Keratinocyte (primary cell): ENCODE measurements at regions not wholly inside any gene's neighbourhood (a gene's known extent, or its start where the extent isn't known, plus 50 kb on each side); places are given as distances from the start of the nearest gene placed in this dataset.

Experiments used
- DNase-seq: peaks from one replicate; pipeline ENCODE4 v3.0.0-alpha.2; 2011; ENCODE audit warnings: low read depth, missing footprints, low spot score
- FAIRE-seq: peaks from 2 replicates; lab custom pipeline; 2011; peaks lifted over from hg19 to GRCh38; lab: Jason Lieb, UNC
- H2AFZ ChIP-seq: 2 replicates; pipeline ENCODE4 v1.6.0; 2012; ENCODE audit warnings: low read length, control low read depth, inconsistent platforms; ENCODE audit not compliant: control insufficient read depth
- H3K27ac ChIP-seq: 2 replicates; pipeline ENCODE4 v1.5.1; 2011; ENCODE audit warnings: low read length; ENCODE audit not compliant: control insufficient read depth, insufficient read depth
- H3K27me3 ChIP-seq: 3 replicates; pipeline ENCODE4 v1.6.0; 2011; ENCODE audit warnings: low read length; ENCODE audit not compliant: control insufficient read depth, insufficient read depth; ENCODE audit errors: extremely low read depth
- H3K36me3 ChIP-seq, 2 experiments: 2 replicates in 1 of 2; 3 replicates in 1 of 2; pipeline ENCODE4 v1.5.1; 2011; ENCODE audit warnings: low read length in 2 of 2, mild to moderate bottlenecking in 1 of 2; ENCODE audit not compliant: control insufficient read depth in 2 of 2, insufficient read depth in 2 of 2; ENCODE audit errors: extremely low read depth in 1 of 2
- H3K4me1 ChIP-seq: 3 replicates; pipeline ENCODE4 v1.5.1; 2011; ENCODE audit warnings: low read length; ENCODE audit not compliant: control insufficient read depth, insufficient read depth; ENCODE audit errors: extremely low read depth
- H3K4me2 ChIP-seq: 3 replicates; pipeline ENCODE4 v1.6.0; 2011; ENCODE audit warnings: low read depth, low read length; ENCODE audit not compliant: control insufficient read depth, insufficient read depth; ENCODE audit errors: extremely low read depth
- H3K4me3 ChIP-seq, 3 experiments: fragments of 200-600 bp in 1 of 3; sonication (generic) in 1 of 3; 2 replicates in 2 of 3; 3 replicates in 1 of 3; pipeline ENCODE4 v1.5.1; 2011 to 2016; ENCODE audit warnings: low read length in 3 of 3, mild to moderate bottlenecking in 3 of 3, control low read depth in 2 of 3, inconsistent platforms in 1 of 3, low read depth in 1 of 3, mixed read lengths in 1 of 3, mixed run types in 1 of 3, moderate library complexity in 1 of 3; ENCODE audit not compliant: control insufficient read depth in 2 of 3, insufficient read depth in 2 of 3; ENCODE audit errors: extremely low read depth in 1 of 3
- H3K79me2 ChIP-seq: 2 replicates; pipeline ENCODE4 v1.6.0; 2012; ENCODE audit warnings: low read length; ENCODE audit not compliant: control insufficient read depth, insufficient read depth
- H3K9ac ChIP-seq: 3 replicates; pipeline ENCODE4 v1.6.0; 2011; ENCODE audit warnings: low read length; ENCODE audit not compliant: control insufficient read depth, insufficient read depth; ENCODE audit errors: extremely low read depth
- H3K9me1 ChIP-seq: 3 replicates; pipeline ENCODE4 v1.6.0; 2011; ENCODE audit warnings: low read length; ENCODE audit not compliant: control insufficient read depth, insufficient read depth; ENCODE audit errors: extremely low read depth
- H3K9me3 ChIP-seq: 2 replicates; pipeline ENCODE4 v1.5.1; 2012; ENCODE audit warnings: low read depth, low read length; ENCODE audit not compliant: control insufficient read depth
- H4K20me1 ChIP-seq: 3 replicates; pipeline ENCODE4 v1.6.0; 2011; ENCODE audit warnings: low read length; ENCODE audit not compliant: control insufficient read depth, insufficient read depth; ENCODE audit errors: extremely low read depth
- CTCF ChIP-seq, 3 experiments: IDR thresholded peaks in 1 of 3; conservative IDR thresholded peaks in 1 of 3; optimal IDR thresholded peaks in 1 of 3; 2 replicates in 2 of 3; 3 replicates in 1 of 3; pipeline versions ENCODE3 to v1.5.1; 2011; ENCODE audit warnings: low read length in 3 of 3, mild to moderate bottlenecking in 3 of 3, moderate library complexity in 2 of 3, control low read depth in 1 of 3, inconsistent platforms in 1 of 3; ENCODE audit not compliant: insufficient read depth in 2 of 3; ENCODE audit errors: extremely low read depth in 1 of 3
- EZH2 ChIP-seq: IDR thresholded peaks from one replicate; pipeline ENCODE4 v1.6.1; 2012; ENCODE audit warnings: inconsistent platforms, mild to moderate bottlenecking, low read length, moderate library complexity
- dilution Hi-C: fragments of 300-500 bp; cut with MboI; formaldehyde crosslinking; loops from one replicate; pipeline ENCODE4 v1.7.0; 2020; ENCODE audit warnings: low sequenced_read_pairs; ENCODE audit not compliant: extremely low pct_ligation_motif_present

- no peaks in the 10 kb centered on the region for H3K9me3 ChIP-seq
- no peaks in the 10 kb centered on the region for H3K4me1 ChIP-seq
- H3K36me3 ChIP-seq = no peaks in the 10 kb centered on the region
- no peak overlapping the region for H3K9ac ChIP-seq
- H3K27ac ChIP-seq = no peak overlapping the region
- H4K20me1 ChIP-seq = no peaks in the 10 kb centered on the region
- H3K79me2 ChIP-seq = no peaks in the 10 kb centered on the region
- no peak overlapping the region for H3K4me3 ChIP-seq
- no peak for DNase-seq
- no peaks in the 10 kb centered on the region for H3K9me1 ChIP-seq
- no peak overlapping the region for H2AFZ ChIP-seq
- TF ChIP-seq CTCF (optimal IDR thresholded peaks at IDR 0.05 in 1 of 3, IDR thresholded peaks at IDR 0.05 in 1 of 3, conservative IDR thresholded peaks at IDR 0.05 in 1 of 3; ENCODE audit: extremely low read depth in 1 of 3, insufficient read depth in 2 of 3, low read length in 3 of 3) (no peak), EZH2 (no peak)
- H3K27me3 ChIP-seq = peaks cover 6% of the 10 kb centered on the region
- no peak overlapping the region for H3K4me2 ChIP-seq
- no peak for FAIRE-seq
- dilution Hi-C loops = no loop called here
Measured at GRCh38 chr10:113458451-113458850, 94.4 kb upstream of the HABP2 start.

GRCh38 chr10:113458944-113459343 lies 93.9 kb upstream of the HABP2 start:
- Histone ChIP-seq H4K20me1 (no peaks in the 10 kb centered on the region), H3K9ac (no peak overlapping the region), H3K4me1 (no peaks in the 10 kb centered on the region), H3K9me1 (no peaks in the 10 kb centered on the region), H3K4me2 (no peak overlapping the region), H2AFZ (no peak overlapping the region), H3K36me3 (no peaks in the 10 kb centered on the region), H3K27ac (no peak overlapping the region), H3K79me2 (no peaks in the 10 kb centered on the region), H3K9me3 (no peaks in the 10 kb centered on the region), H3K27me3 (peaks cover 6% of the 10 kb centered on the region), H3K4me3 (no peak overlapping the region)
- TF ChIP-seq CTCF (optimal IDR thresholded peaks at IDR 0.05 in 1 of 3, IDR thresholded peaks at IDR 0.05 in 1 of 3, conservative IDR thresholded peaks at IDR 0.05 in 1 of 3; ENCODE audit: extremely low read depth in 1 of 3, insufficient read depth in 2 of 3, low read length in 3 of 3) (no peak), EZH2 (no peak)
- FAIRE-seq (no peak), DNase-seq (no peak)
- dilution Hi-C loops = no loop called here
